HG02571 (cell line): ENCODE measurements at regions not wholly inside any gene's neighbourhood (a gene's known extent, or its start where the extent isn't known, plus 50 kb on each side); places are given as distances from the start of the nearest gene placed in this dataset.

Experiments
- ATAC-seq: cut with Tn5 transposase; IDR thresholded peaks from one replicate; pipeline ENCODE4 v1.9.1; 2021; ENCODE audit warnings: mild to moderate bottlenecking, moderate library complexity; ENCODE audit not compliant: unreplicated experiment

DNA sequence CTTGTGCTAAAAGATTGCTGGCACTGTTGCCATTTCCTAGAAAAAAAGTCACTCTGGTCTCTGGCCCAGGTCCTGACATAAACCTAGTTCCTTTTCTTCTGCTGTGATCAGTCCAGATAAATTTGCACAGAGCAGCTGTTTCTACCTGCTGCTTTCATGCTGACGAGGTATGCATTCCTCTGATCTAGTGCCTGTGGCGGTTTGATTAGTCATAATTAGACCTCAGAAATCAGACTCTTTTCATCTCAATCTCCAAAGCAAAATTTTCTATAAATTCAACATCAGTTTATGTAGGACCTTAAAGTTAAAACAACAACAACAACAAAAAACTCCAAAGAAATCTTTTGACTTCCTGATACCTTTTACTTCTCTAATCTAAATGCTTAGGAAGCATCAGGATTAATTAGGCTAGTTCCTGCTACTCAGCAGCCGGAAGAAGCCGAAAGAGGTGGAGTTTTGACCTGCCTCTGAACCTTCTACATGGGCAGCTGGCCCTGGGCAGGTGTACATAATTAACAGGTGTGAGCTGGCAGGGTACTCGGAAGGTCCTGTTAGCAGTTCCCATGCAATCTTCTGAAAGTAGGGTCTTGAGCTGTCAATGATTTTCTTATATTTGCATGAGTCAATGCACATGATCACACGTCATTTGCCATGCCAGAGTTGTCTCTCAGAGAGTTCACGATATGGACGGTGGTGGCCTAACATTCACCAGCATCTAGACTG lies 83.3 kb upstream of the CCDC112 start:
- ATAC-seq: no peak

DNA sequence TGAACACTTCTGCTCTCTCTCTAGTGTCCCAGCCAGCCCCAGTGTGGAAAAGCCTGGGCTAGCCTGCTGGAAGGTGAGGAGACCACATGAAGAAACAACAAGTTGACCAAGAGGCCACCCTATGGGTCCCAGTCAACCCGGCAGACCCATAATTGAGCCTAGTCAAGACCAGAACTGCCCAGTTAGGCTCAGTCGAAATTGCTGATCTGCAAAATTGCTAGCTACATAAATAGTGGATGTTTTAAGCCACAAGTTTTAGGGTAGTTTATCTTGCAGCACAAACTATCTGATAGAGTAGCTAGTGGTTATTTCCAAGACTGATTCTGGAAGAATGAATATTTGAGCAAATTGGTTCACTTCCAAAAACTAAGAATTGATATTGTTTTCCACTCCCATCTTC lies 82.3 kb upstream of the CCDC112 start:
- no peak for ATAC-seq

DNA sequence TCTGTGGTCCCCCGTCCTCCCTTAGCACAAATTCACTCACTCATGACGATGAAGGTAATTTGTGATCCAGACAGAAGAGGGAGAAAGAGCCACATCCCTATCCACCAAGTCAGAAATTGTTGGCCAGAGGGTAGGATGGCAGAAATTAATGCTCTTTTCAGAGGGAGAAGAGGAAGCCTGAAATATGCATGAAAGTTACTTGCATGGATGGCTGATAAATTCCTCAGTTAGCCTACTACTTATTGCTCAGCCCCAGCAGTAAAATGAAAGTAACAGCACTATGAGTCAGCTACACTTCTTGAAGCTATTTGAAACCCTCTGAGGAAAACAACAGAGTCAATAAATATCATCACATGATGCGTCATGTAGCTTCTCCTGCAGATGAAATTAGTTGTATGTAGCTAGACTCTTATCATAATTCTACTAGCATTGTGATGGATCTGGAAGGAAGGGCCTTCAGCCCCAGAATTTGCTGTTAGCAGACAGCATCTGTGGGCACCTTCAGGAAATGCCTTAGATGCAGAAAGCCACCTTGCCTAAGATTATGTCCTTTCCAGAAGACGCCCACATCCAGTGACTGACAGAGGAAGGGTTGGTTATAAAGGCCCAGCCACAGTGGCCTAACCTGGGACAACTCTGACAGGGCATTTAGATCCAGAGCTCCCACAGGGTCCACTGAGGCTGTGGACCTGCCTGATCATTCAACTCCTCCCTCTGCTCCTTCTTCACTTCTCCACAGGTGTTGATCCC lies 81.2 kb upstream of the CCDC112 start:
- peak; percentile 56 for ATAC-seq

DNA sequence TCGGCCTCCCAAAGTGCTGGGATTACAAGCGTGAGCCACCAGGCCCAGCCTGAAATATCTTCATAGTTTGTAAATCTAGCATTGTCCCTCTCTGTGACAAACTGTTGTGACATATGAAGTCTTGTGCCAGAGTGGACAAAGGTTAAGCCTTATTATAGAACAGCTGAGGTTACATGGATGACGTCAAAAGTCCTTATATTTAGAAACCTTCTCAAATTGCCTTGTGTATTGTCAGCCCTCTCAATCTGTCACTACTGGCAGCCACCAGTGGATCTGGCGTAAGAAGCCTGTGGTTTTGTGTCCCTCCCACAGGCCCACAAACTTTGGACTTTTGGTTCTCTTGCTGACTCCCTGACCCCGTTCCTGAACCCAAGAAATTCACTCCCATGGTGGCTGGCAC lies 79.4 kb upstream of the CCDC112 start:
- ATAC-seq: no peak

- no peak for ATAC-seq
These were observed 77.8 kb upstream of the CCDC112 start for GRCh38 chr5:115374057-115374775.

DNA sequence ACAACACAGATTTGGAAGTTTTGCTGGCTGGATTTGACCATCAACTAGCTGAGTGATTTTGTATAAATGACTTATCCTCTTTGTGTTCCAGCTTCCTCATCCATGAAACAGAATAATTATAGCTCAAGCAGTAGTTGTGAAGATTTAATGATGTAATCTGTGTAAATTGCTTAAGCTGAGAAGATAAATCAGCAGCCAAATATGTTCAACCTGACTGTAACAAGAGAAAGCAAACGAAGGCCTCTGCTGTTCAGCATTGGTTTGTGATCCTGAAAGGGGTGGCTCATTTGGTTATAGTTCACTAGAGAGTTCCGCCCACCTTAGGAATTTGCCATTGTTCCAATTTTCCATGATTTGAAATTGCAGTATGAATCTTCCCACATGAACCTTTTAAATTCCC lies 75.7 kb upstream of the CCDC112 start:
- ATAC-seq: no peak

GRCh38 chr5:115369430-115370144 lies 73.1 kb upstream of the CCDC112 start:
- no peak for ATAC-seq

GRCh38 chr5:115366223-115366622 lies 69.8 kb upstream of the CCDC112 start:
- ATAC-seq: no peak

DNA sequence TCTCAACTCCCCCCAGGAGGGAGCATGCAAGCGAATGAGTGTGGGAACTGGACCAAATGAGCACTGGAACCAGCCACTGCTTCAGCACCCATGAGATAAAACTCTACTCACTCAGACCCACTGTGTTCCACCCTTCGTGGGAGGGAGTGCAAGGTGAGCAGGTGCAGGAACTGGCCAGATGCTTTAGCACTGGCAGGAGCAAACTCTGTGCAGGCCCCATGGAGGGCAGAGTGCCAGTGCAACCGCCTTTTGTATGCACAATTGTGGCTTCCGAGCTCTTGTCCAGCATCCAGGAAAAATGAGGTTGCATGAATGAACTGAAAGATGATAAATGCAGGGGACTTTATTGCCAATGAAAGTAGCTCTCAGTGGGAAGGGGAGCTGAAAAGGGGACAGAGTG lies 67.4 kb upstream of the CCDC112 start:
- ATAC-seq: no peak

- ATAC-seq: no peak
These were observed 63.7 kb upstream of the CCDC112 start for GRCh38 chr5:115360046-115360685.

DNA sequence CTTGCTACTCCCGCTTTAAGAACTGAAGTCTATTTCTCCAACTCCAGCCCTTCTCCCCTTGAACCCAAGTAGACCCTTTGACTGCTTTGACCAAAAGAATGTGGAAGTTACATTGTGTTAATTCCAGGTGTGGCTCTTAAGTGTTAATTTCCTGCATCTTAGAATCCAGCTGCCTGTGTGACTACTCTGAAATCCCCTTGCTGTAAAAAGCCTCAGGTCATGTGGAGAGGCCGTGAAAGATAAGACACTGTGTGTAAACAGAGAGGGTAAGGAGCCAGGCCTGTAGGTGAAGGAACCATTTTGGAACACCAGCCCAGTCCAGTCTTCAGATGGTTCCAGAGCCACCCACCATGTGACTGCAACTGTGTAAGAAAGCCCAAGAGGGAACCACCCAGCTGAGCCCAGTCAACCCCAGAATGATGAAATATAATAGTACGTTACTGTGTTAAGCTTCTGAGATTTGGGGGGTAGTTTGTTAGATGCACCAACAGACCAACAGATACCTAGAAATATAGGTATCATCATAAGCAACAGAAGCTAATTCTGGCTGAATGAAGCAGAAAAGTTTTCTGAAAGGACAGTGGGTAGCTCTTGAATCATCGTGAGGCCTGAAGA lies 59.4 kb upstream of the CCDC112 start:
- no peak for ATAC-seq

GRCh38 chr5:115355095-115355494 lies 58.6 kb upstream of the CCDC112 start:
- ATAC-seq: no peak

DNA sequence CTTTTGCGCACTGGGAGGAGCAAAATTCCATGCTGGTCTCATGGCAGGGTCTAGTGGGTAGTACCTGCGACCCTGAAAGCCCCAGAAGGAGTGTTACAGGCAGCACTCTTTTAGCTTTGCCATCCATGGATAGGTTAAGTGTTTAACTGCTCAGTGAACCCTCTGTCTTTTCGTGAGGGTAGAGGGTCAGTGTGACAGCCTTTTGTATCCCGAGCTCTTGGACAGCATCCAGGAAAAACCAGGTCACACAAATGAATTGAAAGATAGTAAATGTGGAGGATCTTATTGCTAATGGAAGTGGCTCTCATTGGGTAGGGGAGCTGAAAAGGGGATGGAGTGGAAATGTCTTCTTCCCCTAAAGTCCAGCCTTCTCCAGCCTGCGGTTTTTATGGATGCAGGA lies 57.8 kb upstream of the CCDC112 start:
- no peak for ATAC-seq

GRCh38 chr5:115352571-115352970 lies 56.1 kb upstream of the CCDC112 start:
- ATAC-seq: no peak

- no peak for ATAC-seq
These were observed 55.1 kb upstream of the CCDC112 start for GRCh38 chr5:115351356-115352195.

GRCh38 chr5:115350894-115351293 lies 54.4 kb upstream of the CCDC112 start:
- ATAC-seq: no peak

DNA sequence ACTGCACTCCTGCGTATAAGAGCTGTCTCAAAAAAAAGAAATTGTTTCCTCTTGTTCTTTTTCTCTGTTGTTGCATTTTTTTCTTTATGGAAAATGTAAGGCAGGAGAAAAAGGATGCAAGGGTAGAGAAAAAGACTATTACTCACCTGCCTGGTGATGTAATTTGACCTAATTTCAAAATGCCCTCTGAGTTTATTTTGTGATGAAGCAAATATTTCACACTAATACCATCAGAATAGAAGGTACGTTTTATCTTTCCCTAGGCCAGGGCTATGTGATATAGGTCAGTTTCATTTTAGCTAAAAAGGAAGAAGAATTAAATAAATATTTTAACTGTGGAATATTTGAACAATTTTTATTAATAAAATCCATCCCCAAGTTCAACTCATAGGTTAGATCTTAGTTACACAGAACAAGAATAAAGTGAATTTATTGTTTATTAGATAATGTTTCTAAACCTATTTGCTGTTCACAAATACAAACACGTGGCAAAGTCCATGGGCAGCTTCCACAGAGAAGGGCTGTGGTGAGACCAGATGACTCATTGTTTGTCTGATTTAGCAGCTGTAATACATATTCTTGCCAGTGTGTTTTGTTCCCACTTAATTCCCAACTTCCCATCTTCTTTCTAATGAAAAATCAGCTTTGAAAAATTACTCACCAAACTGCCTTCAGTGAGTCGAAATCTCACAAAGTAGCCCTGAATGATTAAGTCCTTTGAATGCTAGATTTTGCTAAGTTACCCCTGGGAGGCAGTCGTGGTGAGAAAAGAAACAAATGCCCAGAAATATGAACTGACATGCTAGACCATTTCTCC lies 52.8 kb upstream of the CCDC112 start:
- ATAC-seq: no peak

GRCh38 chr5:115348175-115348574 lies 51.7 kb upstream of the CCDC112 start:
- no peak for ATAC-seq
